Spinal cord (tissue), 9 donors: ENCODE measurements at regions not wholly inside any gene's neighbourhood (a gene's known extent, or its start where the extent isn't known, plus 50 kb on each side); places are given as distances from the start of the nearest gene placed in this dataset.
"Not testable (repeated sequence)": the region's sequence is repeated elsewhere in the genome, so short reads cannot be mapped to it uniquely, and the experiment has no call there.

Experiments
- DNase-seq, 6 donors: peaks; one replicate each; pipeline versions ENCODE4 v3.0.0 to v3.0.0-alpha.2; 2013 to 2015; ENCODE audit warnings: low spot score in 6 of 6, low read depth in 4 of 6
- H3K27ac ChIP-seq: one replicate; pipeline ENCODE4 v1.5.1; 2013; ENCODE audit warnings: low read depth, low read length, control low read depth
- H3K27me3 ChIP-seq: one replicate; pipeline ENCODE4 v1.6.1; 2013; ENCODE audit warnings: low read length; ENCODE audit not compliant: control insufficient read depth, insufficient read depth
- H3K36me3 ChIP-seq: one replicate; pipeline ENCODE4 v1.6.1; 2013; ENCODE audit warnings: low read length; ENCODE audit not compliant: control insufficient read depth, insufficient read depth
- H3K4me1 ChIP-seq: one replicate; pipeline ENCODE4 v1.6.1; 2013; ENCODE audit warnings: low read length; ENCODE audit not compliant: control insufficient read depth, insufficient read depth
- H3K4me3 ChIP-seq: one replicate; pipeline ENCODE4 v1.5.1; 2013; ENCODE audit warnings: low read depth, low read length, control low read depth
- H3K9me3 ChIP-seq: one replicate; pipeline ENCODE4 v1.6.1; 2013; ENCODE audit warnings: low read length; ENCODE audit not compliant: control insufficient read depth, insufficient read depth
- WGBS: methylation state at CpG from one replicate; pipeline ENCODE4 v1.1.5; 2013; ENCODE audit warnings: missing lambda C conversion rate; ENCODE audit not compliant: insufficient coverage; 5-methylcytosine and 5-hydroxymethylcytosine counted together
- donor health status: healthy.

- H3K36me3 ChIP-seq, DNase-seq, H3K9me3 ChIP-seq, H3K27ac ChIP-seq, H3K4me1 ChIP-seq, H3K27me3 ChIP-seq, H3K4me3 ChIP-seq: not testable (repeated sequence)
- WGBS = 94% methylated on average over 7 of the region's 7 CpGs
Measured at GRCh38 chr13:71184583-71184982, 682.4 kb downstream of the DACH1 start.

GRCh38 chr13:71183352-71183751 is 683.7 kb downstream of the DACH1 start:
- WGBS = no CpG with 5 or more reads among the region's 1 CpG
- not testable (repeated sequence) for H3K4me3 ChIP-seq, H3K27ac ChIP-seq, DNase-seq, H3K27me3 ChIP-seq, H3K9me3 ChIP-seq, H3K4me1 ChIP-seq, H3K36me3 ChIP-seq

GRCh38 chr13:71171740-71172139 is 695.3 kb downstream of the DACH1 start:
- no peaks in the 10 kb centered on the region for H3K27me3 ChIP-seq
- no peak for DNase-seq
- H3K4me3 ChIP-seq = no peak overlapping the region
- no peaks in the 10 kb centered on the region for H3K36me3 ChIP-seq
- H3K9me3 ChIP-seq = no peaks in the 10 kb centered on the region
- H3K4me1 ChIP-seq = no peaks in the 10 kb centered on the region
- H3K27ac ChIP-seq = no peak overlapping the region
- 94% methylated on average over 2 of the region's 4 CpGs for WGBS

- no peaks in the 10 kb centered on the region for H3K4me1 ChIP-seq
- no peaks in the 10 kb centered on the region for H3K36me3 ChIP-seq
- H3K4me3 ChIP-seq = no peak overlapping the region
- H3K27me3 ChIP-seq = no peaks in the 10 kb centered on the region
- peak in 2 of 6 donors; percentile 24 to 75 for DNase-seq
- H3K27ac ChIP-seq = no peak overlapping the region
- no peaks in the 10 kb centered on the region for H3K9me3 ChIP-seq
- WGBS = 0% methylated on average over 1 of the region's 3 CpGs
Measured at GRCh38 chr13:71169180-71169579, 697.8 kb downstream of the DACH1 start.

- no peak overlapping the region for H3K4me3 ChIP-seq
Measured at GRCh38 chr13:71156550-71156949, 710.5 kb downstream of the DACH1 start.

GRCh38 chr13:71149498-71150363 is 717.3 kb downstream of the DACH1 start:
- Histone ChIP-seq H3K4me3 (no peak overlapping the region), H3K9me3 (peaks cover 3% of the 10 kb centered on the region), H3K27ac (no peak overlapping the region), H3K4me1 (no peaks in the 10 kb centered on the region), H3K27me3 (no peaks in the 10 kb centered on the region), H3K36me3 (no peaks in the 10 kb centered on the region)
- 35% methylated on average over 3 of the region's 10 CpGs for WGBS
- DNase-seq = peak in 2 of 6 donors; percentile 19 to 73

More at GRCh38 chr13:71156550-71156949, 710.5 kb downstream of the DACH1 start:
- Histone ChIP-seq H3K27me3 (no peaks in the 10 kb centered on the region), H3K36me3 (no peaks in the 10 kb centered on the region), H3K4me1 (no peaks in the 10 kb centered on the region), H3K27ac (no peak overlapping the region), H3K9me3 (peaks cover 3% of the 10 kb centered on the region)
- WGBS = 69% methylated on average over 5 of the region's 6 CpGs
- no peak for DNase-seq

GRCh38 chr13:71149046-71149445 is 718.0 kb downstream of the DACH1 start:
- 25% methylated on average over 2 of the region's 3 CpGs for WGBS
- no peaks in the 10 kb centered on the region for H3K27me3 ChIP-seq
- no peak overlapping the region for H3K4me3 ChIP-seq
- no peak overlapping the region for H3K27ac ChIP-seq
- no peaks in the 10 kb centered on the region for H3K36me3 ChIP-seq
- peak in 2 of 6 donors; percentile 66 to 84 for DNase-seq
- H3K9me3 ChIP-seq = no peaks in the 10 kb centered on the region
- no peaks in the 10 kb centered on the region for H3K4me1 ChIP-seq

- DNase-seq = no peak
- no peaks in the 10 kb centered on the region for H3K27me3 ChIP-seq
- no peaks in the 10 kb centered on the region for H3K4me1 ChIP-seq
- H3K9me3 ChIP-seq = no peaks in the 10 kb centered on the region
- H3K27ac ChIP-seq = no peak overlapping the region
- no peak overlapping the region for H3K4me3 ChIP-seq
- no peaks in the 10 kb centered on the region for H3K36me3 ChIP-seq
- WGBS = no CpG with 5 or more reads among the region's 1 CpG
Measured at GRCh38 chr13:71148396-71148795, 718.6 kb downstream of the DACH1 start.

GRCh38 chr13:71144883-71145282 is 722.1 kb downstream of the DACH1 start:
- Histone ChIP-seq H3K36me3 (no peaks in the 10 kb centered on the region), H3K4me1 (no peaks in the 10 kb centered on the region), H3K27me3 (no peaks in the 10 kb centered on the region), H3K4me3 (no peak overlapping the region), H3K9me3 (no peaks in the 10 kb centered on the region), H3K27ac (no peak overlapping the region)
- DNase-seq = no peak
- WGBS = no CpG with 5 or more reads among the region's 2 CpGs

- no peaks in the 10 kb centered on the region for H3K9me3 ChIP-seq
- H3K4me1 ChIP-seq = no peaks in the 10 kb centered on the region
- no peaks in the 10 kb centered on the region for H3K36me3 ChIP-seq
- peak in 1 of 6 donors; percentile 39 for DNase-seq
- no CpG with 5 or more reads among the region's 2 CpGs for WGBS
- H3K27ac ChIP-seq = no peak overlapping the region
- H3K27me3 ChIP-seq = no peaks in the 10 kb centered on the region
- H3K4me3 ChIP-seq = no peak overlapping the region
Measured at GRCh38 chr13:71137101-71137500, 729.9 kb downstream of the DACH1 start.
